SU-DHL-6 (cell line): ENCODE measurements at regions not wholly inside any gene's neighbourhood (a gene's known extent, or its start where the extent isn't known, plus 50 kb on each side); places are given as distances from the start of the nearest gene placed in this dataset.

Source experiments
- H2AFZ ChIP-seq: fragments of 200-600 bp; sonication (generic); 2 replicates; pipeline ENCODE4 v1.6.1; 2014; ENCODE audit warnings: low read depth, mild to moderate bottlenecking, moderate library complexity, mixed read lengths, antibody characterized with exemption, low read length; ENCODE audit not compliant: severe bottlenecking
- H3F3A ChIP-seq: fragments of 200-600 bp; shearing (Covaris generic); 2 replicates; pipeline ENCODE4 v1.6.0; 2016; ENCODE audit warnings: antibody characterized with exemption, mild to moderate bottlenecking; ENCODE audit not compliant: insufficient read depth
- H3K27ac ChIP-seq: fragments of 200-600 bp; sonication (generic); 2 replicates; pipeline ENCODE4 v1.5.1; 2016; ENCODE audit warnings: low read depth, mild to moderate bottlenecking, low read length, moderate library complexity, mixed read lengths
- H3K27me3 ChIP-seq: fragments of 200-600 bp; sonication (generic), shearing (Covaris generic); 2 replicates; pipeline ENCODE4 v1.6.0; 2014; ENCODE audit warnings: mild to moderate bottlenecking, low read length
- H3K36me3 ChIP-seq: fragments of 200-600 bp; sonication (generic); 2 replicates; pipeline ENCODE4 v1.6.1; 2014; ENCODE audit warnings: mild to moderate bottlenecking, low read length, mixed read lengths
- H3K4me2 ChIP-seq: fragments of 300-600, 200-600 bp; shearing (Covaris generic), sonication (generic); 2 replicates; pipeline ENCODE4 v1.6.0; 2014; ENCODE audit warnings: low read length, low read depth, mild to moderate bottlenecking; ENCODE audit not compliant: poor library complexity, severe bottlenecking
- H3K4me3 ChIP-seq: fragments of 200-600 bp; sonication (generic); 2 replicates; pipeline ENCODE4 v1.5.1; 2014; ENCODE audit warnings: antibody characterized with exemption, low read length, mild to moderate bottlenecking, mixed read lengths; ENCODE audit not compliant: insufficient read depth, poor library complexity, severe bottlenecking
- H3K79me2 ChIP-seq: fragments of 200-600 bp; sonication (generic); 2 replicates; pipeline ENCODE4 v1.6.1; 2014; ENCODE audit warnings: mild to moderate bottlenecking, low read length, moderate library complexity; ENCODE audit not compliant: insufficient read depth
- H3K9ac ChIP-seq: fragments of 200-600 bp; sonication (generic); 2 replicates; pipeline ENCODE4 v1.7.0; 2014; ENCODE audit warnings: mild to moderate bottlenecking, low read length
- H3K9me2 ChIP-seq: fragments of 200-600 bp; sonication (generic); replicated peaks from 2 replicates; pipeline ENCODE4 v1.6.1; 2014; ENCODE audit warnings: low read length; ENCODE audit not compliant: insufficient read depth
- H3K9me3 ChIP-seq: fragments of 200-600 bp; sonication (generic); 2 replicates; pipeline ENCODE4 v1.6.1; 2014; ENCODE audit warnings: low read length, mixed read lengths; ENCODE audit not compliant: insufficient read depth
- H4K20me1 ChIP-seq: fragments of 200-600 bp; sonication (generic); 2 replicates; pipeline ENCODE4 v1.6.1; 2014; ENCODE audit warnings: low read depth, mild to moderate bottlenecking, antibody characterized with exemption, low read length, moderate library complexity, mixed read lengths
- CTCF ChIP-seq: fragments of 200-600 bp; sonication (generic); IDR thresholded peaks from one replicate; pipeline ENCODE4 v1.5.1; 2017; ENCODE audit warnings: antibody characterized with exemption, mild to moderate bottlenecking, low read length, moderate library complexity; ENCODE audit not compliant: insufficient read depth, poor library complexity, severe bottlenecking
- EZH2phosphoT487 ChIP-seq: fragments of 200-600 bp; sonication (generic), shearing (Covaris generic); conservative IDR thresholded peaks from 2 replicates; pipeline ENCODE4 v1.6.1; 2018; ENCODE audit warnings: mild to moderate bottlenecking, antibody characterized with exemption, low read length, moderate library complexity, mixed read lengths

- no peak overlapping the region for H3K27ac ChIP-seq
- H2AFZ ChIP-seq, result no peak overlapping the region
- no peak overlapping the region for H3K4me3 ChIP-seq
- no peaks in the 10 kb centered on the region for H3K79me2 ChIP-seq
- TF ChIP-seq EZH2phosphoT487 (no peak), CTCF (no peak)
- H3K4me2 ChIP-seq, result no peak overlapping the region
- H3K9me3 ChIP-seq, result no peaks in the 10 kb centered on the region
- H3F3A ChIP-seq, result no peaks in the 10 kb centered on the region
- no peak overlapping the region for H3K9ac ChIP-seq
- H3K9me2 ChIP-seq, result no peaks in the 10 kb centered on the region
- no peaks in the 10 kb centered on the region for H3K36me3 ChIP-seq
- no peaks in the 10 kb centered on the region for H3K27me3 ChIP-seq
- no peaks in the 10 kb centered on the region for H4K20me1 ChIP-seq
Observed at GRCh38 chrX:63511361-63511760, 160.2 kb upstream of the SPIN4 start.

GRCh38 chrX:63508668-63509067 is 157.5 kb upstream of the SPIN4 start:
- H4K20me1 ChIP-seq, result no peaks in the 10 kb centered on the region
- no peaks in the 10 kb centered on the region for H3K9me3 ChIP-seq
- no peak overlapping the region for H3K4me2 ChIP-seq
- H3K4me3 ChIP-seq, result no peak overlapping the region
- H3K79me2 ChIP-seq, result no peaks in the 10 kb centered on the region
- no peak overlapping the region for H3K27ac ChIP-seq
- no peaks in the 10 kb centered on the region for H3K36me3 ChIP-seq
- H3F3A ChIP-seq, result no peaks in the 10 kb centered on the region
- no peaks in the 10 kb centered on the region for H3K27me3 ChIP-seq
- H3K9ac ChIP-seq, result no peak overlapping the region
- no peaks in the 10 kb centered on the region for H3K9me2 ChIP-seq
- no peak for TF ChIP-seq EZH2phosphoT487
- no peak for TF ChIP-seq CTCF
- no peak overlapping the region for H2AFZ ChIP-seq

- Histone ChIP-seq H2AFZ (no peak overlapping the region), H3K9ac (no peak overlapping the region), H3K79me2 (no peaks in the 10 kb centered on the region), H3K4me3 (no peak overlapping the region), H3K4me2 (no peak overlapping the region), H3K9me3 (no peaks in the 10 kb centered on the region), H3K36me3 (no peaks in the 10 kb centered on the region), H4K20me1 (no peaks in the 10 kb centered on the region), H3K27me3 (no peaks in the 10 kb centered on the region), H3K9me2 (no peaks in the 10 kb centered on the region), H3K27ac (no peak overlapping the region), H3F3A (no peaks in the 10 kb centered on the region)
- TF ChIP-seq CTCF, result no peak
- TF ChIP-seq EZH2phosphoT487, result no peak
Observed at GRCh38 chrX:63506320-63506719, 155.2 kb upstream of the SPIN4 start.

GRCh38 chrX:63503541-63503940 is 152.4 kb upstream of the SPIN4 start:
- Histone ChIP-seq H3K9me3 (no peaks in the 10 kb centered on the region), H3K79me2 (no peaks in the 10 kb centered on the region), H2AFZ (no peak overlapping the region), H3K27ac (no peak overlapping the region), H3K4me2 (no peak overlapping the region), H3K4me3 (no peak overlapping the region), H3K9me2 (no peaks in the 10 kb centered on the region), H4K20me1 (no peaks in the 10 kb centered on the region), H3F3A (no peaks in the 10 kb centered on the region), H3K27me3 (no peaks in the 10 kb centered on the region), H3K9ac (no peak overlapping the region), H3K36me3 (no peaks in the 10 kb centered on the region)
- TF ChIP-seq EZH2phosphoT487 (no peak), CTCF (no peak)
